GM12873 (cell line): ENCODE measurements at regions not wholly inside any gene's neighbourhood (a gene's known extent, or its start where the extent isn't known, plus 50 kb on each side); places are given as distances from the start of the nearest gene placed in this dataset.

Experiments
- TF ChIP-seq, protein P1 (sequence below): IDR thresholded peaks from 2 replicates; pipeline ENCODE4 v1.5.1; 2012; ENCODE audit warnings: low read depth, mild to moderate bottlenecking, moderate library complexity, low read length, control low read depth; ENCODE audit not compliant: insufficient read depth; ENCODE audit errors: missing control alignments

DNA sequence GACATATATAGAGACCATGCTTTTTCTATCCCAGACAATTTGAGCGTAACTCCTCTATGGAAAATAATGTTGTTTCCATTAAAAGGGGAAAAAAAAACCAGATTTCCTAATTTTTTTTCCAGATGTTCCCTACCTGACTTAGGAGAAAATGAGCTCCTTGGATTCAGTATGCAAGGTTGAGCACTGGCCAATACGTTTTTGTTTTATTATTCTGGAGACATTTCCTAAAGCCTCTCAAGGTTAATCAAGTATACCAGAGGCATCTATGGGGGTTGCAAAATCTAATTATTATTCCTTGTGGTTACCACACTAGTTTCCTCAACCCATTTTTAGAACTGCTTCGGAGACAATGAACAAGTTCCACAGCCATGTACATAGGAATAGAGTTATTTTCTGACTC lies 291.3 kb downstream of the SLC16A7 start:
- TF ChIP-seq, protein P1, sequence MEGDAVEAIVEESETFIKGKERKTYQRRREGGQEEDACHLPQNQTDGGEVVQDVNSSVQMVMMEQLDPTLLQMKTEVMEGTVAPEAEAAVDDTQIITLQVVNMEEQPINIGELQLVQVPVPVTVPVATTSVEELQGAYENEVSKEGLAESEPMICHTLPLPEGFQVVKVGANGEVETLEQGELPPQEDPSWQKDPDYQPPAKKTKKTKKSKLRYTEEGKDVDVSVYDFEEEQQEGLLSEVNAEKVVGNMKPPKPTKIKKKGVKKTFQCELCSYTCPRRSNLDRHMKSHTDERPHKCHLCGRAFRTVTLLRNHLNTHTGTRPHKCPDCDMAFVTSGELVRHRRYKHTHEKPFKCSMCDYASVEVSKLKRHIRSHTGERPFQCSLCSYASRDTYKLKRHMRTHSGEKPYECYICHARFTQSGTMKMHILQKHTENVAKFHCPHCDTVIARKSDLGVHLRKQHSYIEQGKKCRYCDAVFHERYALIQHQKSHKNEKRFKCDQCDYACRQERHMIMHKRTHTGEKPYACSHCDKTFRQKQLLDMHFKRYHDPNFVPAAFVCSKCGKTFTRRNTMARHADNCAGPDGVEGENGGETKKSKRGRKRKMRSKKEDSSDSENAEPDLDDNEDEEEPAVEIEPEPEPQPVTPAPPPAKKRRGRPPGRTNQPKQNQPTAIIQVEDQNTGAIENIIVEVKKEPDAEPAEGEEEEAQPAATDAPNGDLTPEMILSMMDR: no peak

DNA sequence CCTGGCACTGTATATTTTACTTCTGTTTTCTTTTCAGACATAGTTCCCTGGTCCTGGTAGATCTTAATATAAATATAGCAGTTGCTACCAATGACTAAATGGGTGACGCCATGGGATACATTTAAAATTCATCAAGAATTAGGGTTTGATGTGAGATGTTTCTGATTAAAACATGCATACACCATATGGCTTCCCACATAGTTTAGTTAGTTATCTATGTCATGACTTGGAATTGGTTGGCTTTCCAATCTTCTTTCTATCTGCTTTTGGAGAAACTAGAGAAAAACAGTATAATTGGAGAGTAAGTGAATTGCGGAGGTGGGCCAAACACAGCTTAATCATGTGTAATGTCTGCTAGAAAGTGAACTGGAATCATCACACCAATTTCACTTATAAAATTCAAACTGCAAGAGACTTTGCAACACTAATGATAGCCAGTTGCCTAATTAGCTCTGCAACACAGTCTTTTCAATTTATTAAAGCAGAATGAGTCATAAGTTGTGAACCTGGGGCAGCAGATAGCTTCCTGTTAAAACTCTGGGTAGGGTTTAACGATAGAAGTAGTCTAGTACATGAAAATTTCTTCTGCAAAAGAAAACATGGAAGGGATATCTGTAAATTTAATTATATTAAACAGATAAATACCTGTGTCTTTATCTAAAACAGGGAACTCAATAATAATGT lies 295.2 kb downstream of the SLC16A7 start:
- TF ChIP-seq, protein P1: no peak

DNA sequence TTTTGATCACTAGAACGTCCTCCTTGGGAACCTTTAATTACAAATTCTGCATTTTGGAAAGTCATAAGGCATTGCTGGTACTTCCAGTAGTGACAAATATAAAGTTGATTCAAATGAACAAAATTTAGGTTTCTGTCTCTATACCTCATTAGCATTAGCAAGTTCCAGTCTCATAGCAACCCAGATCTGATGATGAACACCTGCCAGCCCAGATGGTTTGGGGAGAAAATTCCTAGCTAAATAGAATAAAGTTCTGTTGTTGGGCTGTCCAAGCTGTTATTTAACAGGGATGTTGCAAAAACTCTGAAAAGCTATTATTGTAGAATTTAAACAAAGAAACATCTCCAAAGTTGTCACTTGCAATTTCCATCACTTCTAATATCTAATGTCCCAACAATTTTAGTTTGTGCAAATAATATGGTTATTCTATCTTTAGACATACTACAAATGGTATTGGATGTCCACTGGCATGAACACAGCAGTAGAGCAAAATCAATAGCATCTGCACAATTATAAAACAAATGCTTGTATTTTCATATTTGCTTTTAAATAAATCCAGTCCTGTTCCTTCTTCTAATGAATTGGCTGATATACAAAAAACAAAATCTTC lies 299.4 kb downstream of the SLC16A7 start:
- TF ChIP-seq, protein P1: no peak

DNA sequence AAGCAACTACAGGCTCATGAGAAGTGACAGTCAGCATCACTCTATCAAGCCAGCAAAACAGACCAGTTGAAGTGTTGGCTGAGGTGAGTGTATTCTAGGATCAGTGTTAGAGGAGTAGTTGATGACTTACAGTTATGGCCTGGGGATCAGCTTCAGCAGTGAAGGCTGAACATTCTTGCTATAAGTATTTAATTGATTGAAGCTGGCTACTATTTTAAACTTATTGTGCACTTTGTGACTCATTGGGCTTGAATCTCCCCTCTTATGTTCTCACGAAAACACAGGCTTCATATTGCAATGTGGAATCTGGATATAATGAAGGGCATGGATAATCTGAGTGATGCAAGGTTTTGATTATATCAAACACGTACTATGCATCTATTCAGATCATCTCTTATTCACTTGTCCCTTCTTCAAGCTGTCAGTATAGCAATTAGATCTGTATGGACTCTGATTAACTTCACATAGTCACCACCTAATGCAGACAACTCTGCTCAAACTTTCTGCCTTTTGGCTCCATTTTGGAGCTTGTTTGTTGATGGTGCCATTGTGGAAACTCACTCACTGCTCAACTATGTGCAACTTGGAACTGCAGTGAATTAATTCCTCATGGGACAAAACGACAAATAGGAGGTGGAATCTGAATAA lies 309.2 kb downstream of the SLC16A7 start:
- TF ChIP-seq, protein P1: no peak

DNA sequence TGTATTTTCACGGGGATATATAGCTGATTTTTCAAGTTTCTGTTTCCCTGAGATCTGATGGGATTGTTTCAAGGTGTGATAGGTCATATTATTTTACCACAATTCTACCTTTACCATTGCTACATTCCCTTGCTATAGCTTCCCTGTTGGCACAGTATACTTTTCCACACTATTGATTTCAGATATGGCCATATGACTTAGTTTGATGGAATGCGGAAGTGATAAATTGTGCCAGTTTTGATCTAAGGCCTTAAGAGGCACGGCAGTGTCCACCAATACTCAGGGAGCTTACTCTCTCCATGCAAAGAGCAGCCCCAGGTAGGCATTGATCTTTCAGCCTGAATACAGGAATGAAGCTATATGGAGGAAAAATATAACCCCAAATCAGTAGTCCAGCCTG lies 315.7 kb downstream of the SLC16A7 start:
- TF ChIP-seq, protein P1: no peak

DNA sequence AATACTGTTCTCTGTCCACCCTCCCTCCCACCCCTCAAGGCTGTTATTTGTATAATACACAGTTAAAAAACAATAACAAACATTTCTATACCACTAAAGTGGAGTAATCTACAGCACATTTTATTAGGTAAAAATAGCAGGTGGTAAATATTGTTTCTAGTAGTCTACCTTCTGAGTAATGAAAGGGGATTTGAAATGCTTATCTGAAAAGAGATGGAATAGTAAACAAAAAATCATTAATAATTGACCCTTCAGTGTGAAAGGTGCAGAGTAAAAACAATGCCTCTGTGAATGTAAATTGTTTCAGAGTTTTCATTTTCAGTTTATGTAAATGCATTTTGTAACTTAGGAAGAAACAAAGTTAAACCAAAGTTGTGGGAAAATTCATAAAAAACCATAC lies 321.2 kb downstream of the SLC16A7 start:
- TF ChIP-seq, protein P1: no peak

DNA sequence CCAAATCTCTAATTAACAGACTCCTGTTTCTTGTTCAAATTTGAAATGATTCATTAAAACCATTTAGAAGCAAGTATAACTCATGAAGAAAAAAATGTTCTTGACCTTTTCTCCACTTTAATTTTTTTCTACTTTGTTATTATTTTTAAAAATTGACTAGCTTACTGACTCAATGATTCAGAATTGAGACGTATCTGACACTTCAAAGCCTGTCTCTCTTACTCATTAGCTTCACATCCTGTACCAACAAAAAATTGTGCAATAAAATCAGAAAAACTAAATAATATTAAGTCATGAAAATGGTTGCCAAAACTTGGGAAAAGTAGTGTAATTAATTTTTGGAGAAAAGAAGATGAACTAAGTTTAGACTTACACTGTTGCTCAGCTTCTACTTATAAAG lies 331.2 kb downstream of the SLC16A7 start:
- TF ChIP-seq, protein P1: no peak
